Bone marrow (tissue), 2 donors: ENCODE measurements at regions not wholly inside any gene's neighbourhood (a gene's known extent, or its start where the extent isn't known, plus 50 kb on each side); places are given as distances from the start of the nearest gene placed in this dataset.
"Not testable (repeated sequence)": the region's sequence is repeated elsewhere in the genome, so short reads cannot be mapped to it uniquely, and the experiment has no call there.

Experiments
- DNase-seq, 2 donors: peaks; one replicate each; lab custom pipeline; 2025; lab: John Stamatoyannopoulos, UW

DNA sequence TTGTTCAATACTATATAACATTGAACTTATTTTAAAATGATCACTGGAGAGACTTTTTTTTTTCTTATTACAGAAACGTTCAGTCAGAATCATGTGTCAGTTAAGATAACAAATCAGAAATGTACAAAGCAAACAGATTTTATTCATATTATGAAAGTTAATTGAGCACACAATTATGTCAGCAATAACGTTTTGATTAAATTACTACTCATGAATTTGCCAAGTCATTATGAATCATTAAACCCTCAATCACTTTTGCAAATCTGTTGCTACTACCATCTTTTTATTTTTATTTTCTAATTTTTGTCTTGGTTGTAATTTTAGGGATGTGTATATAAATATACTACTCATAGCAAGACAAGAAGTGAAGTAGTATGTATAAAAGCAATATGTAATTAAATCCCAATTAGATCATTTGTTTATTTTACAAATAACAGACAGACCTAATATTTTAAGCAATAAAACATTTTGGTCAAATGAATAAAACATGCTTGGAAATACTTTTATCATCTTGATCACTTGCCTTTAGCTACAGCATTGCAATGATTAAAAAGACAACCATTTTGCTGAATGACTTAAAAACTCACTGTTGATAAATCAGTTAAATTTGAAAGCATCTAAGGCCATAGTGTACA lies 893.4 kb upstream of the MIR17HG start:
- no peak for DNase-seq

DNA sequence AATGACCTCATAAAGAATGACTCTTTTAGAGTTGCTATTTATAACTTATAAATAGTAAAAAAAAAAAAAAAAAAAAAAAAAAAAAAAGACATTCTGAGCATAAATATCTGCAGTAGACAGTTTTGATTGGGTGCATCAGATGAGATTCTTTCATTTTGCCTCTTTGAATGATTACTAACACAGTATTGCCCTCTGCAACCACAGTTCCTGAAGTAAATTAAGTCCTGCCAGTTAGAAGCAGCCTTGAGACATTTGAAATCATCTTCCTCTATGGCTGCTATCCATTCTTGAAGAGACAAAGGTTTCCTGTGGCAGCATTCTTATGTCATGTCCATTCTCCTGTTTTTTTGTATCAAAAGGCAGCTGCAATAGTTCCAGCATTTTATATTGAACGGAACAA lies 892.4 kb upstream of the MIR17HG start:
- no peak for DNase-seq

DNA sequence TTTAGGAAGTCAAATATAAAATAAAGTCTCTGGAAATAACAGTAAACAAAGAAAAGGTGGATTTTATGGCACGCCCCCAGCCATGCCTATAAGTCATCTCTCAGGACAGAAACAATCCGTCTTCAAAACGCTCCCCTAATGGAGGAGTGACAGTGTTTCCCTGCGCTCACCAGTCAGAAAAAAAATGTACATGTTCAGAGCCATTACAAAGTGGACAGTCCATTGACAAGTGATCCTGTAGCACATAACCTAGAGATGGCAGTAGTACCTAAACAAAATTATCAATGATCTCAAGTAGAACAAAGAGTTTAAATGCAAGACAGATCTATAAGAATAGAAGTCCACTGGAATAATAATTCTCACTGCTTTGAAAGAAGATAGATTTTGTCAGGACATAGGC lies 891.7 kb upstream of the MIR17HG start:
- DNase-seq, result no peak

DNA sequence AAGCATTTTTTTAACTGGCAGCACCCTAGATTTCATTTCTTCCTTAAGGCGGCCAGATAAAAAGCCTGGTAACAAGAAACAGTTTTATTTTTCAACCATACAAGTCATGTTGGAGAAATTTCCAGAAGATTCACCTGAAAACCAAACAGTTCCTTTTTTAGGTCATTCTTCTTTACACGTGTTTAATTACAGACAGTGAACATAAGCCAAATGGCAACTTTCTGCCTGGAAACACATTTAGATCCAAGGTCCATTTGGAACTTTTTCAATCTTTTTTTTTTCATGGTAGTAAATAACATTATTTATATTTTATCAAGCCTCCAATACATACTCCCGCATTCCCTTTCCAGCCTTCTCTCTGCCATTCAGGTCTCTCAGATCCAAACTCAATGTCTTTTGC lies 886.1 kb upstream of the MIR17HG start:
- no peak for DNase-seq

DNA sequence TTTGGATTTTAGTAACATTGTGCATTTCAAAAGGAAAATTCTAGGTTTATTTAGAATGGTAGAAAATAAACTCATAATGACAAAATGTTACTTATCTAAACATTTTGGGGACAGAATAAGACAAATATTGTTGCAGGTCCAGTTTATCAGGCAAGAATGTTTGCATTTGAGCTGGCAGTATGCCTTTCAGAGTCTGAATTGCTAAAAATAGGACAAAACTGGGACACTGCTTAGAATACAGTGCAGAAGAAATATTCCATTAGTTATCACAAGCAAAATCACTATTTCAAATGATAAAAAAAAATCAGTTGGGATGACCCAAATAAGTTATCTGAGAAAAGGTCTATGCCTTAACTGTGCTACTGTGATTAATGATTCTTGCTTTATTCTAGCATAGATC lies 870.3 kb upstream of the MIR17HG start:
- no peak for DNase-seq

DNA sequence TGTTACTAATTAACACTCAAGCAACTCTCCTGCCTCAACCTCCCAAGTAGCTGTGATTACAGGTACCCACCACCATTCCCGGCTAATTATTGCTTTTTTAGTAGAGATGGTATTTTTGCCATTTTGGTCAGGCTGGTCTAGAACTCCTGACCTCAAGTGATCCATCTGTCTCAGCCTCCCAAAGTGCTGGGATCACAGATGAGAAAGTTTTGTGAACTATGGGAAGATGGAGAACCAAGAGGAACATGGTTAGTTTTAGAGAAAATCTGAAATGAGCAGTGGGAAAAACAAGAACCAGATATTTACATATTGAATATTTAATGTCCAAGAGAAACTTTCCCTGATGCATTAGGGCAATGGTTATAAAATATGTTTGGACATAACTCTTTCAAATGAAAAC lies 863.6 kb upstream of the MIR17HG start:
- no peak for DNase-seq

DNA sequence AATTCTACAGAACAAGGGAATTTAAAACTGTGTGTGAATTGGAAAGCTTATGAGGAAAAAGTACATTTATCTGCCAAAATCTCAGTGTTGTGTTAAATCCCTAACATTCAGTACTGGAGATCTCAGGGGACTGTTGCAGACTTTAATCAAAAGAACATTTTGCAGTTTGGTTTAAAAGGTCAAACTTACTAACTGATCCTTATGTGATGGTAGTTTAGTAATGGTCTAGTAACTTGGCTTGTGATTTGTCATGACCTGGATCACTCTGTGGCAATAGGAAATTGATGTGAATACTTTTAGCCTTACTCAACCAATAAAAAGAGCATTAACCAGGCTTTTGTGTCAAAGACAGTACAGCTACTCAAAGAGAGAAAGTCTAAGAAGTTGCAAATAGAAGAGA lies 862.1 kb upstream of the MIR17HG start:
- no peak for DNase-seq

DNA sequence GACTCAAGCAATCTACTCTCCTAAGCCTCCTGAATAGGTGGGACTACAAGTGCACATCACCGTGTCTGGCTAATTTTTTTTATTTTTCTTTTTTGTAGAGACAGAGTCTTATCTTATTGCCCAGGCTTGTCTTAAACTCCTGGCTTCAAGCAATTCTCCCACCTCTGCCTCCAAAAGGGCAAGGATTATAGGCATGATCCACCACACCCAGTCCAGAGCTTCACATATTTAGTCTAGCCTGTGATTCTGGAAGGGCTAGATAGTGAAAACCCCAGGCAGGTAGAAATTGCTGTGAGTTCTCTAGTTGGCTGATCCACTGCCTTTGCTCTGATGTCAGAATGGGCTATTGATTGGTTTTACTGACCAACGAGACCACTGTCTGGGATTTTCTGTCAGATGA lies 854.6 kb upstream of the MIR17HG start:
- no peak for DNase-seq

DNA sequence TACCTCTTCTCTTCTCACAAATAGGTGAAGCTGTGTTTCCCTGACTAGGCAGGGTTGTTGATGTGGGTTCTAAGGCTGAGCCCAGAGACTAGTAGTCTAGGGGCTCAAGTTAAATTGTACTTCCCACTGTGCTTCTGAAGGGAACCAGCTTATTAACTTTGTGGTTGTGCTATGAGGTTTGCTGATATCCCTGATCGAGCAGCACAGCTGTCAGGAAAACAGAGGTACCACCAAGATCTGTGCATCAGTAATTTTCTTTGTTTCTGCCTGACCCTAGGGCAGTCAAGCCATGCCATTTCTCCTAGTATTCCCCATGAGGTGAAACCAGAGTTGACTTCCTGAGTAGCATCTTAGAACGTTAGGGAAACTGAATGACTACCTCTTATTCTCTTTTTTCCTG lies 853.8 kb upstream of the MIR17HG start:
- no peak for DNase-seq

DNA sequence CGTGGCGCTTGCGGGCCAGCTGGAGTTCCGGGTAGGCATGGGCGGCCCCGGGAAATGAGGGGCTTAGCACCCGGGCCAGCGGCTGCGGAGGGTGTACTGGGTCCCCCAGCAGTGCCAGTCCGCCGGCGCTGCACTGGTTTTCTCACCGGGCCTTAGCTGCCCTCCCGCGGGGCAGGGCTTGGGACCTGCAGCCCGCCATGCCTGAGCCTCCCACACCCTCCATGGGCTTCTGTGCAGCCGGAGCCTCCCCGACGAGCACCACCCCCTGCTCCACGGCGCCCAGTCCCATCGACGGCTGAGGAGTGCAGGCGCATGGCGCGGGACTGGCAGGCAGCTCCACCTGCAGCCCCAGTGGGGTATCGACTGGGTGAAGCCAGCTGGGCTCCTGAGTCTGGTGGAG lies 852.6 kb upstream of the MIR17HG start:
- DNase-seq, result not testable (repeated sequence)

DNA sequence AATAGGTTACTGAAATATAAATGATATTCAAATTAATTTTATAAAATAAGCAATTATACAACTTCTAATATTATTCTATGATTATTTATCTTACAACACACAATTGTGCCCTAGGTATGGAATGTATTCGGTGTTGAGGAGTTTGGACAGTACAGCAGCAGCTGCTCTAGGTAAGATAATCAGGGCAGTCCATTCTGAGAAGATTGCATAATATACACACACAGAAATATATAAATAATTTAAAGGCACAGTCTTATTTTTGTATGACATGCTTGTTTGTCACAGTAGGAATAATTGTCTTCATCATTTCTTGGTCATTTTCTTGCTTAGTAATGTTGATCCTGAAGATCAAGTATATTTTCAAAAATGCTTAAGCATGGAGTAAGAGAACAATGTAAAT lies 849.4 kb upstream of the MIR17HG start:
- no peak for DNase-seq

DNA sequence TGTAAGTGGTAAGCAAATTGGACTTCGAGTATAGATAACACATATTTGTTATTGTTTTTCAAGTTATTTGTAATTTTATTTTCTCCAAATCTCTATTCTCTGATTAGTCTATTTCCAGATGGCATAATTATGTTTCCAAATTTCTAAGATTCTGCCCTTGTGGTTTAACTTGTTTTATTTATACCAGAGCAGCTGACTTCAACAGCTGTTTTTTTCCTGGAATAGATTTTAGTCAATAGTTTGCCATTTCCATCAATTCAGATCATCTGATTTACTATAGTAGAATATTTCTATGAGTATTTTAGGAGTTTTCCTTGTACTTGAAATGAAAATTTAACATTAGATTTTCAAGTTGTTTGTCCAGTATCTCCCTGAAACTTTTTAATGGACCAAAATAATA lies 848.7 kb upstream of the MIR17HG start:
- DNase-seq, result no peak

DNA sequence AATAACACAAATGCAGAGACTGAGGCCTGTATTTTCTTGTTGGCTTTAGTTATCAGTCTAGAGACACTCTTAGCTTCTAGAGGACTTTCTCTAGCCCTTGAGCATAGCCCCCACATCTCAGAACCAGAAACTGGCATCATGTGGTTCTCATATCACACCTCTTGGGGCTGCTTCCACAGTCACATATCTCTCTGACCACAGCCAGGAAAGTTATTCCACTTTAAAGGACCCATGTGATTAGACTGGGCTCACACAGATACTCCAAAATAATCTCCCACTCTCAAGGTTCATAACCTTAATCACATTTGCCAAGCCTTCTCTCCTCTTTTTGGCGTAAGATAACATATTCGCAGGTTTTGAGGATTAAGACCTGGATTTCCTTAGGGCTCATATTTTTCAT lies 846.9 kb upstream of the MIR17HG start:
- no peak for DNase-seq

DNA sequence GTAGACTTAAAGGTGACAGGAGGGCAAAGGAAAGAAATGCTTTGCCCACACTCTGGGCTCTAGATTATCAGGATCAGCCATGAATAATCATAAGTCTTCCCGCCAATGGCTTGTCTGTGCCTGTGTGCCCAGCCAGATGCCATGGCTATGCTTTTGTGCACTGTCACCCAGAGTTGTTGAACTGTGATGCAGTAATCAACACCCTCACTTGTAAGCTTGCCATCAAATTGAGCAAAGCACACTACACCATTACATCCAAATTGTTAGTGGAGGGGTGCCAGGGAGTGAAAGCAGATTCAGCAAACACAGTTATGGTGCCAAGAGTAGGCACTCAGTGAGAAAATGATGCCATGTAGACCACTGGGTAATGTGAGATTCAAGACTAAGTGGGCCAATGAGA lies 845.3 kb upstream of the MIR17HG start:
- DNase-seq, result no peak

DNA sequence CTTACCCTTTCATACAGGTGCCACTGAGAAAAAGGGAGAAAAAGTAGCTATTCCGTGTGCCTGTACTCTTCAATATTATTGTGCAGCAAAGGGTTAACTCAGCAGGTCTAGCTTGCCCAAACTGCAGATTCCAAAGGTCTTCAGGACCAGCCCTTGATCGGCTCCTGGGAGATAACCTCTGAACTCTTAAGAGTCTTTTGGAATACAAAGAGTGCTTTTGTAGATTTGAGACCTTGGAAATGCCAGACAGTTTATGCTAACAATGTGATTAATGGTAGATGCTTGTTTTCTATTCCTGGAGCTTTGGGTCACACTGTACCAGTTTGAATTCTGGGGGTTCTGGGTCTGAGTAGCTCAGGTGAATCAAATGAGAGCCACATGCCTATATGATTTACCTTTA lies 844.7 kb upstream of the MIR17HG start:
- DNase-seq, result no peak

DNA sequence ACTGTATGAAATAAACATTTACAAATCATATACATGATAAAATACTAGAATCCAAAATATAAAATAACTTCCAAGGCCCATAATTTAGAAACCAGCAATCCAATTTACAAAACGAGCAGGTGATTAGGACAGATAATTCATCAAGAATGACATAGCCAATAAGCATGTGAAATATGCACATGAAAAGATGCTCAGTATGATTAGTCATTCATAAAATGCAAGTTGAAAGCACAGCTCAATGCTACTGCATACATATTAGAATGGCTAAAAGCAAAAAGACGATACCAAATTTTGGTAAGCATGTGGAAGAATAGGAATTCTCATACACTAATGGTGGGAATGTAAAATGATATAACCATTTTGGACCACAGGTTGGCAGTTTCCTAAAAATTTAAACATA lies 837.2 kb upstream of the MIR17HG start:
- DNase-seq, result no peak

DNA sequence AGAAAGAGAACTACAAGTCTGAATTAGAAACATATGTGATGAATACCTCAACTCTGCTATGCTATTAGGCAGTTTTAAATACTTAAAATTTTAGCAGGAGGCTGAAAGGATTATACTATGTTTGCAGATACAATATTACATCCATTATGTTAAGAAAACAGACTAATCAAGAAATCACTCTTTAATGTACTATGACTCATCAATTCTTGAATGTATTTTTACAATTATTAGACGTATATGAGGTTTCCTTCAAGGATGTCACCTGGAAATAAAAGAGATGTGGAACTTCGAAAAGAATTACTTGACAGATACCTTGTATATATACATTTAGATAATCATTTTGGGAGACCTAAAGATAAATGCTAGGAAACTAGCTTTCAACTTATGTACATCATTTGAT lies 835.6 kb upstream of the MIR17HG start:
- DNase-seq, result no peak

DNA sequence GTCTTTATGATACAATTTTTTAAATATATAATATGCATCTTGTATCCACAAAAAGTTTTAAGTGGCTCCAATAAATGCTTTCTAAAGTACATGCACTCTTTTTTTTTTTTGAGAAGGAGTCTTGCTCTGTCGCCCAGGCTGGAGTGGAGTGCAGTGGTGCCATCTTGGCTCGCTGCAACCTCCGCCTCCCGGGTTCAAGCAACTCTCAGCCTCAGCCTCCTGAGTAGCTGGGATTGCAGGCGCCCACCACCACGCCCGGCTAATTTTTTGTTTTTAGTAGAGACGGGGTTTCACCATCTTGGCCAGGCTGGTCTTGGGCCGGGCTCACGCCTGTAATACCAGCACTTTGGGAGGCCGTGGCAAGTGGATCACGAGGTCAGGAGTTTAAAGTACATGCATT lies 832.8 kb upstream of the MIR17HG start:
- not testable (repeated sequence) for DNase-seq

DNA sequence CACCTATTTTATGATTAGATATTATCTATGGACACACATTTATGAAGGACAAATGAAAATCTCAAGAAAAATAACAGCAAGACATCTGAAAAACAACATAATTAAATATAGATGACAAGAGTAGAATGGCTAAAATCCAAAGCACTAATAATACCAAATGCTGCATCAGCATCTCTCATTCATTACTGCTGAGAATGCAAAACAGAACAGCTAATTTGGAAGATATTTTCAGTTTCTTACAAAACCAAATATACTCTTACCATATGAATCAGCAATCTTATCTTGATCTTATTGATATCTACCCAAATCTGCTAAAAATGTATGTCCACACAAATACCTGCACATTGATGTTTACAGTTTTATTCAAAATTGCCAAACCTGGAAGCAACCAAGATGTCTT lies 829.1 kb upstream of the MIR17HG start:
- no peak for DNase-seq

DNA sequence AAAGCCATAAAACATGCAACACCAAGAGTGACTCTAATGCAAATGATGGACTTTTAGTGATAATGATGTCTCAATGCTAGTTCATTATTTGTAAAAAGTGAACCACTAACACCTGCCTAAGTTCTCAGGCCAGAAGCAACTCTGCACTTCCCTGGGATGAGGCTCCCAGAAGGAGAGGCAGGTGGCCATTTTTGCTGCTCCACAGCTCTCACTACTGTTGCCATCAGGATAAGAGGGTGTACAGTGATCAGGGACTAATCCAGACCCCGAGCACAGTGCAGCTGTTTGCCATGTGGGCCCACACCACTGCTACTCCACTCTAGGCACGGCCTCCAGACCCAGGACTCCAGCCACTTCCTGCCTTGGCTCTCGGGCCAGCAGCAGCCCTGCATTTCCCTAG lies 828.3 kb upstream of the MIR17HG start:
- DNase-seq, result no peak

DNA sequence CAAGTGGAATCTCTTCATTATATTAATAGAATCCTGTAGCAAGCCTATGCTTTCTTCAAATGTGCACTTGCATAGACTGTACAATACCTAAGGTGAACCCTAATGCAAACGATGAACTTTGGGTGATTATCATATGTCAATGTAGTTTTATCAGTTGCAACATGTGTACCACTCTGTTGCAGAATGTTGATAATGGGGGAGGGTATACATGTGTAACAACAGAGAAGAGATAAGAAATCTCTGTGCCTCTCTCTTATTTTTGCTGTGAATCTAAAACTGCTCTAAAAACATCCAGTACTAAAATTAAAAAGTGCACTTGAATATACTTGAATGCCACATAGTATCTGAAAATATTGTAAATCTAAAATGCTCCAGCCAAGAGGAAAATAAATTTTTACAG lies 820.8 kb upstream of the MIR17HG start:
- no peak for DNase-seq

DNA sequence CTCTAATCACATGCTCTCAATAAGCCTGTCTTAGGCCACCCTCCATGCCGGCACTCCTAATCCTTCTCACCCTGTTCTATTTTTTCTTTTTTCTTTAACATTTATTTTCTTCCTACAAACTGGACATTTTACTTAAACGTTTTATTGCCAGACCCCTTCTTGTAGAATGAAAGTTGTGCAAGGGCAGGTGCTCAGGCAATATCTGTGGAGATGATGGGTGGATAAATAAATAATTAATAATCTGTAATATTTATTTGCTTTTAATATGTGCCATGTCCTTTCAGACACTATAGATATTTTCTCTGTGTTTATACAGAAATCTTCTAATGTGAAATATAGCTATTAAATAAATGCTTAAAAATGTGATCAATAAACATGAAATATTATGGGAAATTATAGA lies 815.7 kb upstream of the MIR17HG start:
- no peak for DNase-seq

DNA sequence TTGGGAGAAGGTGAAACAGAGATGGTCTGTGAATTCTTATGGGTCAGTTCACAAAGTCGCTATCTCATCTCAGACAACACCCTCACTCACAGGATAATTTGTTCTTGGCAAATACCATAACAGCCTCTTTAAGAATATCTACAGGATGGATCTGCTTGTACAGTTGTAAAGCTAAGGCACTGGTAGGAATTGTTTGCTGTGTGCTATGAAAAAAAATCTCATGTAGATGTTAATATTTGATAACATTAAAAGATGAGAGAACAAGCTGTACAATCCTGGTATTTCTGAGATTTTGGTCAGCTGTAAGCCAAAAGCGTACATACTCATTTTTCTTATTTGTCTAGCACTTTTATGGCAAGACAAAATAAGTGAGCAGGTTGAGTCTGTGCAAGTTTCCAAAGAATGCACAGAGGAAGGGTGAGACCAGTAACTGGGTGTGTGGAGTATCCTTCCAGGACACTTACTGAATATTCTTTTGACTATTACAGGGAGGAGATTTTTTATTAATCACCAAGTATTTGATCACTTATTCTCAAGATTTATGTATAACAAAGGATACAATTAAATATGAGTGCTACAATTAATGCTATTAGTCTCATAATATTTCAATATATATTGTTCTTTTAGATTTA lies 814.5 kb upstream of the MIR17HG start:
- DNase-seq, result no peak

DNA sequence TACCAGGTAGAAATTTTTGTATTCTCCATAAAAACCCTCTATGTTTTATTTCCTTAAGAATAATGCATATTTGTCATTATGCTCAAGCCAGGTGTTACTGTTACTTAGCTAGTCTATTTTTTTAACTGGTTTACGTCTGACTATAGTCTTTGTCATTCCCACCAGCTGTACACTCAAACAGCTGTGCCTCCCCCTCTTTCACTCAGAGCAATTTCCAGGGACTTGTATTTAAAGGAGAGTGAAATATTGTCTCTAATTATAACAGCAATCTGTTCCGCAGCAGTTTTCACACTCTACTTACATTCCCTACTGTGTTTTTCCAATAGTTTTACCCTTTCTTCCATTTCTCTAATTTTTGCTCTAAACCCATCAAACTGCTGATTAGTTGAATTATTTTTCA lies 813.6 kb upstream of the MIR17HG start:
- DNase-seq, result no peak
